Lung microvascular endothelial cell (primary cell): ENCODE measurements at regions not wholly inside any gene's neighbourhood (a gene's known extent, or its start where the extent isn't known, plus 50 kb on each side); places are given as distances from the start of the nearest gene placed in this dataset.

Experiments
- DNase-seq, 2 donors: peaks; one replicate each; pipeline versions ENCODE4 v3.0.0 to v3.0.0-alpha.2; 2010; ENCODE audit warnings: low read depth in 2 of 2

DNA sequence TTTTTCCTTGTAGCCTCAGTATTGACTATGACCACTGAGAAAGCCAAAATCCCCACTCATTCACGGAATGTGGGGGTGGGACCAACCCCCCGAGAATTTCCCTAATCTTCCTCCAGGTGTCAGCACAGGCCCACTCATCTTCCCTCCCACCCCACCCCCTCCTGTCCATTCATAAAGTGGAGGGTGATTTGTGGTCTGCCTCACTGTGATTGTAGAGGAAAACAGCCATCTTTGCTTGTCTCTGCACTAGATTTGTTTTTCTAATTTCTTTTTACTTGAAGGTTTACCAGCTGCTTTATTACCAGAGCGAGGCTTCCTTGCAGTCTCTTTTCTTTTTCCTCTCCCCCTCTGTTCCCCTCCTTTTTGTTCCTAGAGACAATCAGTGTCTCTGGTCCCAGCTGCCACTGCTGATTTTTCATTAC lies 171.8 kb downstream of the ICOS start:
- peak; percentile 70 to 86 for DNase-seq

GRCh38 chr2:204108781-204109295 lies 172.3 kb downstream of the ICOS start:
- DNase-seq, result peak in 1 of 2 donors; percentile 21

DNA sequence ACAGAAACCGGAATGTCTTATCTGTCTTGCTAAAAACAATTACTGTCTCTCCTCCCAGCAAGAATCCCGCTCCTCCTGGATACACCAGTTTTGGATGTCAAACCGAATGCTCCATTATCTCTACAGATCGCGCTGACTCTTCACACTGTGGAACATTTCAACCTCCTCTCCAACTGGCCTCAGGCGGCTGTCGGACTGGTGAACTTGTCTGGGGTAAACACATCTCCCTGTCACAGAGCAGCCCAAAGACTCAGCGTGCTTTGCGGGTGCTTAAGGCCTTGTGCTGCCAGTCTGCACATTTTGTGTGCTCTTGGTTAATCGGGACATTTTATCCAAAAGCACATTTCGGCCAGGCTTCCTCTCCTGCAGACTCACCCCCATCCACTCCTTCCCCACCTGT lies 173.1 kb downstream of the ICOS start:
- DNase-seq, result peak in 1 of 2 donors; percentile 50

DNA sequence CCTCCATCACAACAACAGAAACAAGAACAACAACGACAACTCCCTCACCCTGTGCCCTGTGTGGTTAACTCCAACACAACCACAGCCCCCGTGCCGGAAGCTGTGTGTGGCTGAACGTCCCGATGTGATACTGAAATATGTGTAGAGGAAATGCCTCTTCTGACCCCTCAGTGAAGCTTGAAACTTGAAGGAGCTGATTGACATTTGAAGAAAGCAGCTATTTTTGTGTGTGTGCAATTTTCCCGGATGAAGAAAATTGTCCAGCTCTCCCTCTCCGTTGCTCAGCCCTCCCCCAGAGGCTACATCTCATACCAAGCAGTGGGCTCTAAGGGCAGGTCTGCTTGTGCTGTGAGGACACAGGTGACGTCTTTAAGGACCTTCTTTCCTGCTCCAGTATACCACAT lies 173.8 kb downstream of the ICOS start:
- peak; percentile 46 to 90 for DNase-seq

GRCh38 chr2:204110751-204111516 lies 174.4 kb downstream of the ICOS start:
- DNase-seq, result no peak

- DNase-seq, result no peak
Observed at GRCh38 chr2:204112084-204112770, 175.7 kb downstream of the ICOS start.

DNA sequence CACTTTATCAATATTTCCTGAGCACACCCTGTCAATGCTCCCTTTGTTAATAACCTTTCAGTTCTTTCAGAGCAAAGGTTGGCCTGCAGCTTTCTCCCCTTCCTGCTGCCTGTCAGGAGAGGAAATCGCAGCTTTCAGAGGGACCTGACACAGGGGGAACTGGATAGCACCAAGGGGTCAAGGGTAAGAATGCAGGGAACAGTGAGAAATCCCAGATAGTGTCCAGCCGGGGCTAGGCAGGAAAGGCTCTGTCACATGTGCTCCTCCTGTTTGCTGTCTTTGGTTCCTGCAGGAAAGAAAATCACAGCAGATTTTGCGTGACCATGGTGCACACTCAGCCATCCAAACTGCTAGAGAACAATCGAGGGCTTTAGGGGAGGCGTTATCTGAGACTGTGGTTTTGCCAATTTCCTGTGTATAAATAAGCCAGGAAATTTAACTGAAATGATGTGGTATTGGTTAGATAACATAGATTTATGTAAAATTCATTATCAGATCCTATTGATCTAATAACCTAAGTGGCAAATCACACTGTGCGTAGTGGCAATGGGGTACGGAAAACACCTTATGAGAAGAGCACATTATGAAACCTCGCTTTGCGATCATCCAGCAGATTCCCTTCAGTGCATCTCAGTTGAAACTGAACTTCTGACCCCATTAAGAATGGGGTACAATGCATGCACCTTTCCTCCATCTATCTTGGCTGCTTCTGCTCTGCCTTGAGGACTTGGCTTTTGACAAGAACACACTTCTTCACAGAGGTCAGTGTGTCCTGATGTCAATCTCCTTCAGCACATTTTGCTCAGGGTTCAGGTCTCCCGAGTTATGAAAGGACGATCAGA lies 178.0 kb downstream of the ICOS start:
- peak; percentile 96 to 99 for DNase-seq

DNA sequence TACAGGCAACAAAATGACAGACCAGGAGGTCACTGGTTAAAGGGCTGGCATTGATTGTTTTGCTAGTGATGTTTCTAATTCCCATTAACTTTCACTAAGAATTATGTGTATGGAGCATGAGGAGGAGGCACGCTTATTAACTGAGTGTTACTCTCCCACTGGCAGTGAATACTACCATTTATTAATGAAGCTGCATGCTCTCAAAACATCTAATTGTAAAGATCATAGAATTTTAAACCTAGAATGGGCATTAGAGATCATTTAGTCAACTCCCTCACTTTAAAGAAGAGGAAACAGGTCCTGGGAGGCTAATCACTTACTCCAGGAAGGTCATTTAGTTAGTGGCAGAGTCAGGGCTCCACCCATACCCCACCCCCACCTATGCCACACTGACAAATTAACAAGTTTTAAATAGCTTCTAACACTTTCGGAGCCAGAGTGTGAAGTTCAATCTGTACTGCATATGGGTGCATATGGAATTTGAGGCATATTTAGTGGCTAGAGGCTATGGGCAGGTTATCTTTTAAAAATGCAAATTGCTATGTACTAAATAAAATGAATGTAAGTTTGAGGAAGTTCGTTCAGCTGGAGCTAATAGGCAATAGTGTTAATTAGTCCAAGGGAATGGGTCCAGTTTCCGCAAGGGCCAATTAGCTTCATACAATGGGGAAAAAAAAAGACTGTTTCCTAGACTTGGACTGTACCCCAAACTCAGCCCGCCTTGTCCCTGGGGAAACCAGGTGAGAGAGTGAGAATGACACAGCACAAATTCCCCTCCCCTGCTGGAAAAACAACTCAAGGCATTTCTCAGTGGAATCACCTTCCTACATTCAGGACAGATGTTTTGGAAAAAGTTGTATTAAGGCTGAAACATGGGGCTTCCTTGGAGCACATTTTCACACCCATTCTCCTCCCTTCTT lies 178.8 kb downstream of the ICOS start:
- DNase-seq, result peak in 1 of 2 donors; percentile 25

DNA sequence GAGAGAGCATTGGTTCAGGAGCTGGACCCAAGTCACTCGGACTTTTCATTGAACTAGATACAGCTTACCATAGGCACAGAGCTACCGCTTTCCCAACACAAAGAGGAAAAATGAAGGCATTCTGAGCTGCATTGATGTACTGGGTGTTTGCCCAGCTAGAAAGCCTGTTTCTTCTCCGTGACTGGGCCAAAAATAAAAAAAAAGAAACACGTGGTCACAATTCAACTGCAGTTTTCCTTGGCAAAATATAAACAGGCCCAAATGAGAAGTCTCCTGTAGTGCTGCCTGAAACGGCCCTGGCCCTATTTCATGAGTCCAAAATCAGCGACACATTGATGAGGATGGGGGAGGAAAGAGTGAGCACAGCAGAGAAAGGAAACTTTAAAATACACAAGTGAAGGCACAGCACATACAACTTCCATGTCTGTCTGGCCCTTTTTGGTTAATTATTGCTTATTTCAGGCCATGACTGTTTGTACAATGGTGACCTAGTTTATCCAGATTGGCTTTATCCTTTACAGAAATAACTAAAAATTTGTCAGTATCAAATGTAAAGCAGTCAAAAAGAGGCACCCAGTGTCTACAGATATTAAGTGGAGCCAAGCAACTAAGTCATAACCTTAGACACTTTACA lies 179.7 kb downstream of the ICOS start:
- peak in 1 of 2 donors; percentile 20 for DNase-seq

GRCh38 chr2:204122425-204122824 lies 185.9 kb downstream of the ICOS start:
- no peak for DNase-seq

GRCh38 chr2:204124140-204124750 lies 187.7 kb downstream of the ICOS start:
- DNase-seq, result no peak

- DNase-seq, result no peak
Observed at GRCh38 chr2:204126705-204127104, 190.1 kb downstream of the ICOS start.

GRCh38 chr2:204127238-204127637 lies 190.7 kb downstream of the ICOS start:
- peak; percentile 36 to 40 for DNase-seq

DNA sequence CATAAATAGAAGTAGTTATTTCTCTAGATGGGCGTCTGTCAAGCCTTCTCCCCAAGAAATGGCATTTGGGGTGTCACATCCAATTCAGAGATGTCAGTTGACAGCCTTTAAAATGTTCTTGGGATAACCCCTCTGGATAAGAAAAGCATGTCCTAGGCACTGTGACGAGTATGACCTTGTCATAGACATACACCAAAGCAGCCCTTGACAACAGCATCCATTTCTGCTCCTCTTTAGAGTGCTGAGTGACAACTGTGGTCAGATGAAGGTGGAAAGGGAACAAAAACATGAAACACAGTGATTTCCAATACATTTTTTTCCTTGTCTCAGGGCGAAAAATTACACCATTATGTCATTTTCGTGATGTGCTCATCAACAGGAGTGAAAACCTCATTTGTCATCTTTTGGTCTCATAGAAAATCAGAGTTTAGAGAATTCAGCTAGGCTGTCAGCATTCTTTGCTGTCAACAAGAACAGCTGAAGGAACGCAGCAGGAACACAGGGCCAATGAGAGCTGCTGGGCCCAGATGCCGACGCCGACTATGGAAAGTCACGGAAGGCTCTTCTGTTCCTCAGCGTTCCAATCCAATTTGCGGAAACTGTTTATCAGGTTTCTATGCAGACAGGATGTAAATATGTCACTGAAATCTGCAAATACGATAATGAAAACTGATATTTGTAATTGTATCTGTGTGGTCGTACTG lies 193.2 kb downstream of the ICOS start:
- DNase-seq, result no peak

- DNase-seq, result no peak
Observed at GRCh38 chr2:204131621-204132020, 195.1 kb downstream of the ICOS start.

DNA sequence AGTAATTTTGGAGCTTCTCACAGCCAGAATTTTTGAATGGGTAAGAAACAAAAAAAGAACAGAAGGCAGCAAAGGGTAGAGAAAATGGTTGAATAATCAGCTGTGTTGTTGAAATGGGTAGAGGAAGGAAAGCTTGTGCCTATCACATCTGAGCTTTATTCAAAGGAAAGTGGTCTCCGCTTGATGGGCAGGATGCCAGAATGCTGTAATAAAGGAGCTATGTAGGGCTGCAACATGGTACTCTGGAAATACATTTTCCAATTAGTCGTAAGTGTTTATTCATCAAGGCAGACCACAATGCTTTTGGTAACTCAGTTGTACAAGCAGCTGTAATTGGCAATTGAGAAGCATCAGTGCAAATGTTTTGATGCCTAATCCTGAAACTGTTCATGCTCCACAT lies 196.9 kb downstream of the ICOS start:
- no peak for DNase-seq

- no peak for DNase-seq
Observed at GRCh38 chr2:204134421-204134820, 197.9 kb downstream of the ICOS start.

DNA sequence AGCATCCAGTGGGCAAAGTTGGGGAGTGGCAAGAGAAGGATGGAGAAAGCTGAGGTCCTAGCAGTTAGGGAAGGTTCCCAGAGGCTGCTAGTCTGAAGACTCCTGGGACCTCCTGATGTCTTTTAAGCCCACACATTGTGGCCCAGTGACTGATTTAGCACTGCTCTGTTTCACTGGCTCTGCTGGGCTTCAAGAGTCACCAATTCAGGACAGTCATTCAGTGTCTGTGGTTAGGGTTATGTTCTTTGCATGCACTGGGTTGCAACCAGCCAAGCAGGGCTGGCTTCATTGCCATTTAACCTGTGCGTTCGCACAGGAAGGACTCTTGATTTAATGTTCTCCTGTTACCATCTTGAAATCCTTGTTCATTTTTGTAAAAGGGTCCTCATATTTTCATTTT lies 199.2 kb downstream of the ICOS start:
- no peak for DNase-seq

DNA sequence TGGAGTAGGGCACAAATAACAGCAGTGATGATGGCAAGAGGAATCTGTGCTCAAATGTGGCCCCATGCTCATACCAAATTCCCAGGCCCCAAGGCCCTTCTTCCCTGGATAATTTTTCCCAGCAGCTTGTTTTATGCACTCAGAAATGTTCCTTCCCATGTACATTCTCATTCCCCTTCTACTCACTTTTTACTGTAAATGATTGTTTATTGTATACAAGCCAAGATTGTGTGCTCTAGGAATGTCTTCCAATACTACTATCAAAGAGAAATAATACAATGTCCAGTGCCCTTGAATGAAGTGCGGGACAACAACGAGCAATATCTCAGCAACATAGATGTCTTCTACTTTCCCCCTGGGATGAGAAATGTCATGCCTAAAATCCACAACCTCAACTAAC lies 201.6 kb downstream of the ICOS start:
- no peak for DNase-seq
